Embryonic facial prominence (tissue), 1 donor: ENCODE measurements at regions not wholly inside any gene's neighbourhood (a gene's known extent, or its start where the extent isn't known, plus 50 kb on each side); places are given as distances from the start of the nearest gene placed in this dataset.

ENCODE experiments used
- DNase-seq: peaks from one replicate; pipeline ENCODE4 v3.0.0-alpha.2; 2016; ENCODE audit errors: extremely low spot score

- DNase-seq: no peak
Observed at GRCh38 chr3:187822402-187822801, 77.1 kb upstream of the BCL6 start.

GRCh38 chr3:187823746-187824145, 78.5 kb upstream of the BCL6 start:
- DNase-seq: no peak

GRCh38 chr3:187827723-187828122, 82.5 kb upstream of the BCL6 start:
- no peak for DNase-seq

GRCh38 chr3:187828579-187829452, 83.5 kb upstream of the BCL6 start:
- DNase-seq: no peak

- DNase-seq: no peak
Observed at GRCh38 chr3:187830181-187830580, 84.9 kb upstream of the BCL6 start.

- no peak for DNase-seq
Observed at GRCh38 chr3:187831125-187832051, 86.1 kb upstream of the BCL6 start.

GRCh38 chr3:187832202-187832601, 86.9 kb upstream of the BCL6 start:
- DNase-seq: no peak

- DNase-seq: no peak
Observed at GRCh38 chr3:187833375-187833774, 88.1 kb upstream of the BCL6 start.

GRCh38 chr3:187833799-187834578, 88.7 kb upstream of the BCL6 start:
- DNase-seq: no peak

- no peak for DNase-seq
Observed at GRCh38 chr3:187836823-187837770, 91.8 kb upstream of the BCL6 start.

- DNase-seq: no peak
Observed at GRCh38 chr3:187838016-187838540, 92.8 kb upstream of the BCL6 start.

GRCh38 chr3:187839422-187839821, 94.2 kb upstream of the BCL6 start:
- DNase-seq: no peak

- DNase-seq: no peak
Observed at GRCh38 chr3:187840856-187841255, 95.6 kb upstream of the BCL6 start.

- DNase-seq: no peak
Observed at GRCh38 chr3:187841560-187841959, 96.3 kb upstream of the BCL6 start.

GRCh38 chr3:187843654-187844053, 98.4 kb upstream of the BCL6 start:
- no peak for DNase-seq

GRCh38 chr3:187844708-187845107, 99.4 kb upstream of the BCL6 start:
- no peak for DNase-seq

- DNase-seq: no peak
Observed at GRCh38 chr3:187845826-187846225, 100.6 kb upstream of the BCL6 start.

GRCh38 chr3:187848401-187848800, 103.1 kb upstream of the BCL6 start:
- no peak for DNase-seq

- no peak for DNase-seq
Observed at GRCh38 chr3:187849016-187849654, 103.9 kb upstream of the BCL6 start.
